ENCODE measurements at regions not wholly inside any gene's neighbourhood (a gene's known extent, or its start where the extent isn't known, plus 50 kb on each side); places are given as distances from the start of the nearest gene placed in this dataset.

DNA sequence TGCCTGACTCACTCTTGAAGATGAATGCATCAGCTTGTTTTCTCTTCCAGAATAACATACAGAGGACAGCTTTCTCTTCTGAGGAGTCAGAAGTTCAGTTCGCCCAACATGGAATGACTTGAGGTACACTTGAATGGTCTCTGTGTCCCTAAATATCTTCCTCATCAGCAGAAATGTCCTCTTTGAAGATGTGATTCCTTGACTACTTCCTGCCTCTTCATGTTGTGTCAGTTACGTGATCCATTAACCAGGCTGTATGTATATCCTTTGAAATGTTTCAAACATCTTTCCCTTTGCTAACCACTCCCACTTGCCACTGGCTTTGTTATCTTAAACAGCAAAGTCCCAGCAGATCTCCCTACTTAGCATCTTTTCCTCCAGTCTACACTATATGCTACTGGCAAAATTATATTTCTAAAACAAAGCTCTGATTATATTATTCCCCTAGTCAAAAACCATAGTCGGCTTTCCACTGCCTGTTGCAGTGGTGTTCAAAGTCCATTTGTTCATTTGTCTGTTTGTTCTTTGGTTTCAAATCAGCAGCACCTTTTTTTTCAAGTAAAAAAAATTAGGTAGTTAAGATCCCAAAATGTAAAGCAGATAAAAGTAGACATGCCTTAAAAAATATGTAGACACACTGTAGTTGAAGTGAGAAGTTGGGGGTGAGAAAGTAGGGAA, 82.1 kb upstream of the PAK3 start:
- TF ChIP-seq, protein P1, sequence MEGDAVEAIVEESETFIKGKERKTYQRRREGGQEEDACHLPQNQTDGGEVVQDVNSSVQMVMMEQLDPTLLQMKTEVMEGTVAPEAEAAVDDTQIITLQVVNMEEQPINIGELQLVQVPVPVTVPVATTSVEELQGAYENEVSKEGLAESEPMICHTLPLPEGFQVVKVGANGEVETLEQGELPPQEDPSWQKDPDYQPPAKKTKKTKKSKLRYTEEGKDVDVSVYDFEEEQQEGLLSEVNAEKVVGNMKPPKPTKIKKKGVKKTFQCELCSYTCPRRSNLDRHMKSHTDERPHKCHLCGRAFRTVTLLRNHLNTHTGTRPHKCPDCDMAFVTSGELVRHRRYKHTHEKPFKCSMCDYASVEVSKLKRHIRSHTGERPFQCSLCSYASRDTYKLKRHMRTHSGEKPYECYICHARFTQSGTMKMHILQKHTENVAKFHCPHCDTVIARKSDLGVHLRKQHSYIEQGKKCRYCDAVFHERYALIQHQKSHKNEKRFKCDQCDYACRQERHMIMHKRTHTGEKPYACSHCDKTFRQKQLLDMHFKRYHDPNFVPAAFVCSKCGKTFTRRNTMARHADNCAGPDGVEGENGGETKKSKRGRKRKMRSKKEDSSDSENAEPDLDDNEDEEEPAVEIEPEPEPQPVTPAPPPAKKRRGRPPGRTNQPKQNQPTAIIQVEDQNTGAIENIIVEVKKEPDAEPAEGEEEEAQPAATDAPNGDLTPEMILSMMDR (IDR thresholded peaks at IDR 0.05; ENCODE audit: insufficient read depth, missing control alignments): no peak
- FAIRE-seq: no peak
- no peak for DNase-seq (ENCODE audit: insufficient read length, low spot score)

DNA sequence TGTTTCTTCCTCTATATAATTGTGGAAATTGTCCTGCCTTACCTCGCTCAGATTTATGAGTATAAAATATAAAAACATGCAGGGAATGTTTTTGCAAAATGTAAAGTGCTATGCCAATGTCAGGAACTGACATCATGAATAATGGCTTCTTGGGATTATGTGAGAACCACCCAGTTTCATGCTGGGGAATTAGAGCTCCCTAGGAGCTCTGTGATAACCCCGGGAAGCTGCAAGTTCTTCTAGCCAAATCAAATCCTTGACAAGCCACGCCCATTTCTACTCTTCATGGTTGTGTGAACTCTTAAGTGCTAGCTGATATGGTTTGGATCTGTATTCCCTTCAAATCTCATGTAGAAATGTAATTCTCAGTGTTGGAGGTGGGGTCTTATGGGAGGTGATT, 85.9 kb upstream of the PAK3 start:
- DNase-seq (ENCODE audit: insufficient read length, low spot score) (no peak), FAIRE-seq (no peak)

DNA sequence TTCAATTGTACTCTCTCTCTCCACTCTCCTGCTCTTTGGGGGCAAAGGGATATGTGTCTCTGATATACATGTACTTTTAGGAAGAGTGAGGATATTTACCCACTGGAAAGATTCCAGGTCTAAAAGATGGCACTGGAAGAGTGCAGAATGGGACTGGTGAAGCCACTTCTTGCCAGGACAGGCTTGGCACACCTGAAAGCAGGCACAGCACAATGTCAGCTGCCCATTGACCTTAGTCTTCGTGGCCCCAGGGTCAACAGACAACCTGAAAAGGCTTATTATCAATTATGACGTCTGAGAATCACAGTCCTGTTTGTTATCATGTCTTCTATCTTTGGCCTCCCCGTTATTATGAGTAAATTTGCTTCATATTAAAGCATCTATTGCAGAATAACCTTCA, 86.7 kb upstream of the PAK3 start:
- no peak for DNase-seq (ENCODE audit: insufficient read length, low spot score)
- FAIRE-seq: no peak

More for the DNA sequence above, 85.9 kb upstream of the PAK3 start:
- TF ChIP-seq, protein P1 (IDR thresholded peaks at IDR 0.05; ENCODE audit: insufficient read depth, missing control alignments): no peak

DNA sequence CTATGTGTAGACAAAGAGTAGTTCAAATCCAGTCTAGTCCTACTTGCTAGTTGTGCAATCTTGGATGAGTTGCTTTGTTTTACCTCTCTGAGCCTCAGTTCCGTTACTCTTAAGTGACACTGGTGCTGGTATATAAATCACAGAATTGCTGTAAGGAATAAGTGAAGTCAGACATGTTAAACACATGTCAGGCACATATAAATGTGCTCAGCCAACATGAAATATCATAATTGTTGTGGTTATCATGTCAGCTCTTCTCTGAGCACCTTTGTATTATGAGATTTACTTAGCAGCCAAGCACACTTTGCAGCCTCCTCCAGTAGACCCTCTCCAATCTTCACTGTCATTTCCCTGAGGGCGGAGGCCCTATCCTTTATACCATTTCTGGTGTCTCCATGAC, 87.9 kb upstream of the PAK3 start:
- no peak for FAIRE-seq
- TF ChIP-seq, protein P1 (IDR thresholded peaks at IDR 0.05; ENCODE audit: insufficient read depth, missing control alignments): no peak
- no peak for DNase-seq (ENCODE audit: insufficient read length, low spot score)

More for the DNA sequence above, 86.7 kb upstream of the PAK3 start:
- TF ChIP-seq, protein P1 (IDR thresholded peaks at IDR 0.05; ENCODE audit: insufficient read depth, missing control alignments): no peak

DNA sequence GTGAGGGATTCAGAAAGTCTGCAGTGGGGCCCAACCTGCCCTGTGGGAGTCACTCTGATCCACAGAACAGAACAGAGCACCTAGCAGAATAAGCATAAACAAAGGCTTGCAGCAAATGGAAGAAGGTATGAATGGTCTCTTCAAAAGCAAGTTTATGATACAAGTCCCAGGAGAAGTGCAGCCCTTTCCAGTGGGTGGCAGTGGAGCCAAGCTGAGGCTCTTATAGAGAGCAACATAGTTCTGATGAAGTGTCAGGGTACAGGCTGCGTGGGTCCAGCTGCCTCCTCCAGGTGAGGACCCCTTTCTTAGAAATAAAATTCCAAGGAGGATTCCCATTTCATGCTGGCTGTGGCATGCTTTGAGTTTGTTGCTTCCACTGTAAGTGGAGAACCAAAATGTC, 88.8 kb upstream of the PAK3 start:
- TF ChIP-seq, protein P1 (IDR thresholded peaks at IDR 0.05; ENCODE audit: insufficient read depth, missing control alignments): no peak
- no peak for DNase-seq (ENCODE audit: insufficient read length, low spot score)
- no peak for FAIRE-seq

DNA sequence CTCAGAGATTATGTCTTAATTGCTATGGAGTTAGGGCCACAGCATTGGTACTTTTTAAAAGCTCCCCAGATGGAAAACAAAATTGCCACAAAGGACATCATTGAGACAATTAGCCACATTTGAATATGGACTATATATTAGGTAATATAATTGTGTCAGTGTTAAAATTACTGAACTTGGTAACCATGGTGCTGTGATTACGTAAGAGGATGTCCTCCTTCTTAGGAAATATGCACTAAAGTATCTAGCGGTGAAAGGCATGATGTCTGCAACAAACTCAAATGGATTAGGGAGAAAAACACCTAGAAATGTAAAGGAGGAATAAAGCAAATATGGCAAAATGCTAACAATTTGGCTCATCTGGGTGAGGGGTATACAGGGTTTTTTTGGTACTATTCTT, 89.9 kb upstream of the PAK3 start:
- no peak for FAIRE-seq
- TF ChIP-seq, protein P1 (IDR thresholded peaks at IDR 0.05; ENCODE audit: insufficient read depth, missing control alignments): no peak
- DNase-seq (ENCODE audit: insufficient read length, low spot score): no peak

DNA sequence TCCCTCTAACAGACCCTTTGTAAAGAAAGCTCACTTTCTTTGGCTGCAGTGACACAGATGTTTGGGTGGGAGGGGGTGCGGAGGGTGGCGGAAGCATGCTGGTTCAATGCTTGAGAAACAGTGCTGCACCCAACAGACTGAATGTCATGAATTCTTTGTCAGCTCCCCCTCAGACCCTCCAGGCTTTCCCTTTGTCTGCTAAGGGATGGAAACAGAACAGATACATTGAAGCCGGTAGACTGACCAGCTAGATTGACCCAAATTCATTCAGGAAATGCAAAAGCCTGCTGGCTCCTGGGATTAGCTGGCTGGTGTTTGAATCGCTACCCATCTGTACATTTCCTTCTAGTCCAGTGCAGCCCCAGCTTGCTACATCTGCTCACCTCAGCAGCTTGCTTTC, 90.8 kb upstream of the PAK3 start:
- FAIRE-seq: no peak
- TF ChIP-seq, protein P1 (IDR thresholded peaks at IDR 0.05; ENCODE audit: insufficient read depth, missing control alignments): no peak
- DNase-seq (ENCODE audit: insufficient read length, low spot score): no peak
